Tibial artery (tissue), 4 donors: ENCODE measurements at regions not wholly inside any gene's neighbourhood (a gene's known extent, or its start where the extent isn't known, plus 50 kb on each side); places are given as distances from the start of the nearest gene placed in this dataset.
"Not testable (repeated sequence)": the region's sequence is repeated elsewhere in the genome, so short reads cannot be mapped to it uniquely, and the experiment has no call there.

Experiments
- DNase-seq, 2 donors: peaks; one replicate each; pipeline ENCODE4 v3.0.0-alpha.2; 2019
- H3K27ac ChIP-seq, 2 donors: fragments of 200-600 bp; sonication (generic) in 1 of 2; 1 replicate in 1 of 2; 2 replicates in 1 of 2; pipeline ENCODE4 v1.5.1; 2018 to 2019; ENCODE audit warnings: mild to moderate bottlenecking in 1 of 2
- H3K27me3 ChIP-seq, 2 donors: fragments of 200-600 bp; sonication (generic) in 1 of 2; one replicate each; pipeline versions ENCODE4 v1.5.1 to v1.6.0; 2016 to 2019
- H3K36me3 ChIP-seq, 3 donors: fragments of 200-600 bp; sonication (generic) in 2 of 3; one replicate each; pipeline ENCODE4 v1.5.1; 2016 to 2019; ENCODE audit warnings: mild to moderate bottlenecking in 2 of 3
- H3K4me1 ChIP-seq, 4 donors: fragments of 200-600 bp; sonication (generic) in 2 of 4; 1 replicate in 3 of 4; 2 replicates in 1 of 4; pipeline ENCODE4 v1.5.1; 2016 to 2019
- H3K4me3 ChIP-seq, 2 donors: fragments of 200-600 bp; sonication (generic) in 1 of 2; 1 replicate in 1 of 2; 2 replicates in 1 of 2; pipeline ENCODE4 v1.5.1; 2018 to 2019; ENCODE audit warnings: mild to moderate bottlenecking in 2 of 2
- H3K9me3 ChIP-seq, 3 donors: fragments of 200-600 bp; sonication (generic) in 1 of 3; one replicate each; pipeline ENCODE4 v1.5.1; 2016 to 2019
- intact Hi-C: fragments of 100-400 bp; cut with DNase I; formaldehyde crosslinking; loops from one replicate; pipeline ENCODE4 v1.15.0; 2023; ENCODE audit warnings: low total_unique reads
- TF ChIP-seq, protein P1 (sequence below), 2 experiments: fragments of 200-600 bp in 1 of 2; fragments of 450-650 bp in 1 of 2; IDR thresholded peaks; one replicate each; pipeline ENCODE4 v1.5.1; 2017 to 2019; ENCODE audit warnings: antibody characterized with exemption in 2 of 2, mild to moderate bottlenecking in 1 of 2, moderate library complexity in 1 of 2

DNA sequence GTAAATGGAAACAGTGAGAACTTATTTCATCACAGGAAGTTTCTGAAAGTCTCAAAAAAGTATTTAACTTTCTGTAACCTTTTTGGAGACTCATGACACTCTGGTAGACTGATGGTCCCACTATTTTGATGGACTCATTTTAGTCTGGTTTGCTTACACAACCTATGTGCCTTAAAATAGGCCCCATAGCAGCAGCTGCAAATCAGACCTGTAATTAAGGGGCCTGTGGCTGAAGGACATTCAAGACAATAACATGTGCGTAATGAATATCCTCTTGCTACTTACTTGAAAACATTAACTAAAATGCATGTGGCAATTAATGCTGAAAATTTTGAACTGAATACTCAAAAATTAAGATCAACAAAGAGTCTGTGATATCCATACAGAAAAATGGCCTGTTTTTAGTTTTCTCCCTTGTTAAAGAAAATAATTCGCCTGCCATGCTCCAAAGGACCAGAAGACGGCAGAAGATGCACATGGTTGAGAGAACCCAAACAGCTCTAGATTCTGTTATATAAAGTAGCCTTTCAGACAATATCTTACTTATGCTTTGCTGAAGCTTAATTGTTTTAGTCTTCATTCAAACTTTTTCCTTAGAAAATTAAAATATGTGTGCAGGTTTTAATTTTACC lies 568.5 kb downstream of the KCNA4 start:
- Histone ChIP-seq H3K9me3 (no peaks in the 10 kb centered on the region), H3K4me3 (no peak overlapping the region), H3K4me1 (no peaks in the 10 kb centered on the region), H3K27me3 (no peaks in the 10 kb centered on the region), H3K27ac (no peak overlapping the region), H3K36me3 (no peaks in the 10 kb centered on the region)
- DNase-seq: no peak
- TF ChIP-seq, protein P1, sequence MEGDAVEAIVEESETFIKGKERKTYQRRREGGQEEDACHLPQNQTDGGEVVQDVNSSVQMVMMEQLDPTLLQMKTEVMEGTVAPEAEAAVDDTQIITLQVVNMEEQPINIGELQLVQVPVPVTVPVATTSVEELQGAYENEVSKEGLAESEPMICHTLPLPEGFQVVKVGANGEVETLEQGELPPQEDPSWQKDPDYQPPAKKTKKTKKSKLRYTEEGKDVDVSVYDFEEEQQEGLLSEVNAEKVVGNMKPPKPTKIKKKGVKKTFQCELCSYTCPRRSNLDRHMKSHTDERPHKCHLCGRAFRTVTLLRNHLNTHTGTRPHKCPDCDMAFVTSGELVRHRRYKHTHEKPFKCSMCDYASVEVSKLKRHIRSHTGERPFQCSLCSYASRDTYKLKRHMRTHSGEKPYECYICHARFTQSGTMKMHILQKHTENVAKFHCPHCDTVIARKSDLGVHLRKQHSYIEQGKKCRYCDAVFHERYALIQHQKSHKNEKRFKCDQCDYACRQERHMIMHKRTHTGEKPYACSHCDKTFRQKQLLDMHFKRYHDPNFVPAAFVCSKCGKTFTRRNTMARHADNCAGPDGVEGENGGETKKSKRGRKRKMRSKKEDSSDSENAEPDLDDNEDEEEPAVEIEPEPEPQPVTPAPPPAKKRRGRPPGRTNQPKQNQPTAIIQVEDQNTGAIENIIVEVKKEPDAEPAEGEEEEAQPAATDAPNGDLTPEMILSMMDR (IDR thresholded peaks at IDR 0.05): peak; percentile 10 to 18
- intact Hi-C loops: no loop called here

DNA sequence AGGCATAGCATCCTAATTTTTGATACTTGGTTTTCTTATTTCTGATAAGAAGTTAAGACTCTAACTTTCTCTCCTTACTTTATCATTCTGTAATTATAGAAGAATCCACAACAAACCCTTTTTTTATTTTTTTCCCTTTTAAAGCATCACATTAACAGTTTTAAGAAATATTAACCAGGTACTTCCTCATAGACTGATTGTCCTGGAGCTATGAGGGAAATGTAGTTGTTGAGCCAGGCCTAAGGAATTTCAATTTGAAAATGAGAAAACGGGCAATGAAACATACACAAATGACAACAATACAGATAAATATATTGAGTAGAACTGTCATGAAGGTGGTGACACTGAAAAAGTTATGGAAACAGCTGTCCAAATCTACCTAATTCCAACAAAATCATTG lies 569.0 kb downstream of the KCNA4 start:
- TF ChIP-seq, protein P1 (IDR thresholded peaks at IDR 0.05): no peak
- H3K27ac ChIP-seq: no peak overlapping the region
- DNase-seq: no peak
- H3K36me3 ChIP-seq: no peaks in the 10 kb centered on the region
- H3K9me3 ChIP-seq: no peaks in the 10 kb centered on the region
- no peaks in the 10 kb centered on the region for H3K4me1 ChIP-seq
- no peak overlapping the region for H3K4me3 ChIP-seq
- no peaks in the 10 kb centered on the region for H3K27me3 ChIP-seq
- intact Hi-C loops: no loop called here

DNA sequence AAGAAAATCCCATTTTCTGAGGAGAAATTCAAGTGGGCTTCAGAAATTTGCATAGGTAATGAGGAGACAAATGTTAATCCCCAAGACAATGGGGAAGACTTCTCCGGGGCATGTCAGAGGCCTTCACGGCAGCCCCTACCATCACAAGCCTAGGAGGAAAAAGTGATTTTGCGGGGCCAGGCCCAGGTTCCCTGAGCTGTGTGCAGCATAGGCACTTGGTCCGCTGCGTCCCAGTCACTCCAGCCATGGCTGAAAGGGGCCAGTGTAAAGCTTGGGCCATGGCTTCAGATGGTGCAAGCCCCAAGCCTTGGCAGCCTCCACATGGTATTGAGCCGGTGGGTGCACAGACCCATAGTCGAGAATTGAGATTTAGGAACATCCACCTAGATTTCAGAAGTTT lies 570.7 kb downstream of the KCNA4 start:
- no peaks in the 10 kb centered on the region for H3K36me3 ChIP-seq
- no peaks in the 10 kb centered on the region for H3K4me1 ChIP-seq
- no peak overlapping the region for H3K4me3 ChIP-seq
- no peaks in the 10 kb centered on the region for H3K27me3 ChIP-seq
- no peaks in the 10 kb centered on the region for H3K9me3 ChIP-seq
- no peak for DNase-seq
- TF ChIP-seq, protein P1 (IDR thresholded peaks at IDR 0.05): no peak
- intact Hi-C loops: no loop called here
- no peak overlapping the region for H3K27ac ChIP-seq

DNA sequence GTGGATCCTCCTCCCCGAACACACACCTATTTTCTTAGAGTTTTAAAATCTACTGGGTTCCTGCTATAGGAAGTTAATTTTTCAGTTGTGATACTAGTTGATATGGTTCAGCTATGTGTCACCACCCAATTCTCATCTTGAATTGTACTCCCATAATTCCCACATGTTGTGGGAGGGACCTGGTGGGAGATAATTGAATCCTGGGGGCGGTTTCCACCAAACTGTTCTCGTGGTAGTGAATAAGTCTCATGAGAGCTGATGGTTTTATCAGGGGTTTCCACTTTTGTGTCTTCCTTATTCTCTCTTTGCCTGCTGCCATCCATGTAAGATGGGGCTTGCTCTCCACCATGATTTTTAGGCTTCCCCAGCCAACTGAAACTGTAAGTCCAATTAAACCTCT lies 571.6 kb downstream of the KCNA4 start:
- H3K27me3 ChIP-seq, intact Hi-C loops: not testable (repeated sequence)

DNA sequence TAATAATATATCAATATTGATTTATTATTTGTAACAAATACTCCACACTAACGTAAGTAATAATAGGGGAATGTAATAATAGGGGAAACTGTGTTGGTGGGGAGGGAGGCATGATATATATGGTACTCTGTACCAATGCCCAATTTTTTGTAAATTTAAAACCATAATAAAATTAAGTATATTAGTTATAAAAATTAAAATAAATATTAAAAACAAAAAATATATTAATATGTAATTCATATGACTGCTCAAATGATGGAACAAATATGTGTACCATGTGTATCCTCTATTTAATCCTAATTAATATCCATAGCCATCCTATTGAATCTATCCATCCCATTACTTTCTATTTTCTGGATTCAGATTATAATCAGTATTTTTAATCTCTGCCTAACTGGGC lies 578.0 kb downstream of the KCNA4 start:
- DNase-seq: no peak
- intact Hi-C loops: no loop called here
- Histone ChIP-seq H3K4me1 (no peaks in the 10 kb centered on the region), H3K4me3 (no peak overlapping the region), H3K36me3 (no peaks in the 10 kb centered on the region), H3K27ac (no peak overlapping the region), H3K27me3 (no peaks in the 10 kb centered on the region), H3K9me3 (no peaks in the 10 kb centered on the region)
- TF ChIP-seq, protein P1 (IDR thresholded peaks at IDR 0.05): no peak

More for the DNA sequence above, 571.6 kb downstream of the KCNA4 start:
- H3K36me3 ChIP-seq, H3K27ac ChIP-seq, H3K4me3 ChIP-seq, H3K9me3 ChIP-seq, H3K4me1 ChIP-seq, DNase-seq: not testable (repeated sequence)

DNA sequence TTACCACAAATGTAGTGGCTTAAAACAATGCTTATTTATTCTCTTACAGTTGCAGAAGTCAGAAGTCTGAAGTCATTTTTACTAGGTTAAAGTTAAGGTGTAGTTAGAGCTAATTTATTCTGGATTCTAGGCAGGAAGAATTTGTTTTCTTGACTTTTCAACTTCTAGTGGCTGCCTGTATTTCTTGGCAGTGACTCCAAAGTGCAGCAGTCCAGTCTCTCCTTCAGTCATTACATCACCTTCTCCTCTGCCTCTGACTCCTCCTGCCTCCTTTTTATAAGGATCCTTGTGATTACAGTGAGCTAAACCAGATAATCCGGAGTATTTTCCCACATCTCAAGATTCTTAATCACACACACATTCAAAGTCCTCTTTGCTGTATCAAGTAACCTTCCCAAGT lies 581.4 kb downstream of the KCNA4 start:
- Histone ChIP-seq H3K4me3 (no peak overlapping the region), H3K27me3 (no peaks in the 10 kb centered on the region), H3K9me3 (no peaks in the 10 kb centered on the region), H3K36me3 (no peaks in the 10 kb centered on the region), H3K4me1 (no peaks in the 10 kb centered on the region), H3K27ac (no peak overlapping the region)
- DNase-seq: no peak
- TF ChIP-seq, protein P1 (IDR thresholded peaks at IDR 0.05): no peak
- intact Hi-C loops: no loop called here
